G401 (cell line): ENCODE measurements at regions not wholly inside any gene's neighbourhood (a gene's known extent, or its start where the extent isn't known, plus 50 kb on each side); places are given as distances from the start of the nearest gene placed in this dataset.

ENCODE experiments used
- DNase-seq: peaks from one replicate; pipeline ENCODE4 v3.0.0-alpha.2; 2015; ENCODE audit warnings: low spot score
- in situ Hi-C: cut with HindIII; loops from 2 replicates; pipeline ENCODE4 v1.10.0; 2016; ENCODE audit warnings: low sequenced_read_pairs, mixed read lengths

DNA sequence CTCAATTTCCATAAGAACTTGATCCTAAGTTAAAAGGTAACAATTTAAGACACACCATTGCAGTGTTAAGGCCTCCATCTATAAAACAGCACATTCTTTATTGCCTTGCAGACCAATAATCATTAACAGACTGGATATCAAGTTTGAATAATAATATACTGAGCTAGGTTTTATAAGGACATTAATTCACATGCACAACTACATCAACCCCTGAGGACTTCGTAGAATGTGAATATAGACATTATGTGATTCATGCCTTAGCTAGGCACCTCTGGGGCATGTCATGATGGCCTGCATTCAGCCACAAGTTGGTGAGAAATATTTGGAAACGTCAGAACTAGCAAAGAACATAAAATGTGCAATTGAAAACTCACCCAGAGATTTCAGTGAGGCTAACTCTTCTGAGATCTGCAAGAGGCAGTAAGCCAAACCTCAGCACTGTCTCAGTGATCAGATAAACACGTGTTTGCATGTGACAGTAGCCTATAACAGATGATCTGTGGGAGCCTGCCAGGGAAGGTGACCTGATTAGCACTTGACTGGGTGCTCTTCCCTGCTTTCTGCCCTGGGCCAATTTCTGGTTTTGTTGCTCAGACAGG is 492.2 kb downstream of the FLRT2 start:
- in situ Hi-C loops: no loop called here
- no peak for DNase-seq

DNA sequence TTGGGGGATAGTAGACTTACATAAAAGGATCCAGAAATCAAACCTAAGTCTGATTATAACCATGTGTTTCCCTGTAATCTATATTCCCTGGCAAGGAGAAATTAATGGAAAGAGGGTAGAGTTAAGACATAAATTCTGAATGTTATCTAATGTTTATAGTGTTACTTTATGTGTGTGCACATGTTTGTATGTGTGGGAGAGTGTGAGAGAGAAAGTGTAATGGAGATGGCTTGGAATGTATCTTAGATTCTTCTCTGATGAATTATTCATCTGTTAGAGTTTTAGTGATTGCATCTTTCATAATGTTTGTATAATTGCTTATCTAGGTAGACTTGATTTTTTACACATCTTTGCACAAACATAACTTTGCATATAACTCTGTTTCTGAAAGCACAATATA is 490.9 kb downstream of the FLRT2 start:
- DNase-seq: no peak
- in situ Hi-C loops: no loop called here

DNA sequence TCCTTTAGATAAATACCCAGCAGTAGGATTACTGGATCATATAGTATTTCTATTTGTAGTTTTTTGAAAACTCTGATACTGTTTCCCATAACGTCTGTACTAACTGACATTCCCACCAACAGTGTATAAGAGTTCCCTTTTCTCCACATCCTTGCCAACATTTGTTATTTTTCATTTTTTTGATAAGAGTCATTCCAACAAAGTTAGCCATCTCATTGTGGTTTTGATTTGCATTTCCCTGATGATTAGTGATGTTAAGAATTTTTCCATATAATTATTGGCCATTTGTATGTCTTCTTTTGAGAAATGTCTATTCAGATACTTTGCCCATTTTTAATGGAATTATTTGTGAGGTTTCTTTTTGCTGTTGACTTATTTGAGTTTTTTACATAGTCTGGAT is 486.0 kb downstream of the FLRT2 start:
- in situ Hi-C loops: no loop called here
- DNase-seq: no peak

DNA sequence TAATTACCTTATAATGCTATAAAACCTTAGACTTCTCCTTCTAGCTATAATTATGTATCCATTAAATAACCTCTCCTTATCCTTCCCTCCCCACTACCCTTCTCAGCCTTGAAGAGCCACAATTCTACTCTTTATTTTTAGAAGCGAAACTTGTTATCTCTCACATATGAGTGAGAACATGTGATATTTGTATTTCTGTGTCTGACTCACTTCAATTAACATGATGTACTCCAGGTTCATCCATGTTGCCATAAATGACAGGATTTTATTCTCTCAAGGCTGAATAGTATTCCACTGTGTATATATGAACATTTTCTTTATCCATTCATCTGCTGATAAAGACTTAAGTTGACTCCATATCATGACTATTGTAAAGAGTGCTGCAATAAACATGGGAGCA is 485.6 kb downstream of the FLRT2 start:
- in situ Hi-C loops: no loop called here
- DNase-seq: no peak

DNA sequence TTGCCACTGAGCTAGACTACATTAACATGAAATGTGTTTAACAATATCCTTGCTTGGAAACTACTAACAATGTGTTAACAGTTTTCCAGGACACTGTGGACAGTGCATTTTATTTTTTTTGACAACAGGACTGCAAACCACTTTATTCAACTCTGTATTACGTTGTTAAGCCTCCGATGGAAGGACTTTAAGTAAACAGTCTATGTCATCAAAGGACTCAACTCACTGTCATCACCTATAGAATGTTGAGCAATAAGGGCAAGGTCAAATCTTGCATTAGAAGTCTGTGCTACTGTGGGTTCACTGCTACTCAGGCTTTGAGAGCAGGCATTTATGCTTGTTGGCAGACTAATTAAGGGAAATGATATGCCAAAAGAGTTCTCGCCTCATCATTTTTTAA is 483.7 kb downstream of the FLRT2 start:
- in situ Hi-C loops: no loop called here
- no peak for DNase-seq

DNA sequence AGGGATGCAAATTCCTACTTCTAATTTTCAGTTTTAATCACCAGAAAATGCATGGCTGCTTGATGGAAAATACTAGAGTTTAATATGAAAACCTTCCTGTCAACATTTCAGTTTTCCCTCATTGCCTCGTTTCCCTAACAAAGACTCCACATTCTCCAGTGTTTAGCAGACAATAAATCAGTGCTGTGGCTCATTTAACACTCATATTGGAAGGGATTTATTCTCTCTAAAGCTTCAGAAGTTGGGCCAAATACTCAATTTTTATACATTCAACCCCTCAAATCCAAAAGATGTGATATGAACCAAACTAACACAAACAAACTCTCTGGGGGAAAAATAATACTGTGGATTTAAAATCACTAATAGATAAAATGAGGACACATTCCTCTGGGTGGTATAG is 482.5 kb downstream of the FLRT2 start:
- in situ Hi-C loops: no loop called here
- no peak for DNase-seq

DNA sequence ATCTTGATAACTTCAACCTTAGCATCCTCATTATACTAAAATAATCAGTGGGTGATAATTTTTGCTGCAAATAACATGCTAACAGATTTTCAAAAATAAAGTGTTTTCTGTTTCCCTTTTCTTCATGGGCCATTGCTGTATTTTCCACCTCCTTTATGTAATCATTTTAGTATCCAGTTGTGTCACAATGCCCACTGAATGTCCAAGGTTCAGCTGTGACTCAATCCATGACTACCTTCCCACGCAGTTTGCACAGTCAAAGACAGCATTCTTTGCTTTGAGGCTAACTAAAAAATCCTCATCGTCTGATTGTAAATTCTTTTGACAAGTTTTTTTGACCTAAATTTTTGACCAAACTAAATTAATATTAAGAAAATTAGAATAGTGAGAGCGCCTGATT is 474.1 kb downstream of the FLRT2 start:
- in situ Hi-C loops: no loop called here
- DNase-seq: no peak

DNA sequence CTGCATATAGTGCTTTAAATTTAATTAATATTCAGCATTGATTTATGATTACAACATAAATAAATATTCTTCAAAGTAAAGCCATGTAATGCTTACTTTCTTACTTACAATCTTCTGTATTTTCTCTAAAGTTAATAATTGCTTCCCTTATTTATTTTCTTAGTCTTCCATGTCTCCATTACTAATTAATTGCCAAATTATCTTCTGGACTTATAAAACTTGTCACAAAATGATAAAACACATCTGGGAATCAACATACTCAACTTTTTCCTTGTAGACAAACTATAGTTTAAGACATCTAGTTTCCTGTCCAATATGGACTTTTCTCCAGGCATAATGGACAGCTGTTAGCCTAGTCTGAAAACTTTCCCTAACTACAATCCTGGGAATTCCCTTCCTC is 466.6 kb downstream of the FLRT2 start:
- DNase-seq: no peak
- in situ Hi-C loops: no loop called here

DNA sequence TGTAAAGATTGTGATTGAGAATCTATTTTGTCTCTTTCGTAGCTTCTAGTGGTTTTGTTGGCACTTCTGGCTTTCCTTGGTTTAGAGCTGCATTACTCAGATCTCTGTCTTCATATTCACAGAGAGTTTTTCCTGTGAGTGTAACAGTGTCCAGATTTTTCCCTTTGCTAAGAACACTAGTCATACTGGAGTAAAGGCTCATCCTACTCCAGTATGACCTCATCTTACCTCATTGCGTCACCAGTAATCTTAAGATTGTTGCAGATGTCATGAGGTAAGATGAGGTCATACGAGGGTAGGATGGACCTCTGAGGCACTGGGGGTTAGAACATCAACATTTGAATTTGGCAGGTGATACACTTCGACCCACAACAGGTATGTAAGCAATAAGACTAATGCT is 461.2 kb downstream of the FLRT2 start:
- no peak for DNase-seq
- in situ Hi-C loops: no loop called here

DNA sequence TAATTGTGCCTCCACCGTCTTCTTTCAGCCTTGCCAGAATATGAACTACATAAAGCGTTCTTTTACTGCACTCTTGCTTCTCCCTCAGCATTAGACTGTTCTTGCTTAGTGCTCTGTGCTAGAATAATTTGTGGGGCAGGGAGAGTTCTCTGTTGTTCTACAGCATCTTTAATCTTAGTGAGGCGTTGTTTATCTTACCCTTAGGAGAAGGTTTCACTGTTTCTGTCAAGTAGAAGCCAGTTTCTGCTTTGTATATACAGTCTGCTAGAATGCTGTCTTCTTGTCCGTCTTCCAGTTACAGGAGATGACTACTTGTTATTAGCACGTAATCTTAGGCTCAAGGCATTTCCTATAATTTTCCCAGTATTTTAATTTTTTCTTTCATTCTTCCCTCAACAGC is 458.0 kb downstream of the FLRT2 start:
- DNase-seq: no peak
- in situ Hi-C loops: no loop called here

DNA sequence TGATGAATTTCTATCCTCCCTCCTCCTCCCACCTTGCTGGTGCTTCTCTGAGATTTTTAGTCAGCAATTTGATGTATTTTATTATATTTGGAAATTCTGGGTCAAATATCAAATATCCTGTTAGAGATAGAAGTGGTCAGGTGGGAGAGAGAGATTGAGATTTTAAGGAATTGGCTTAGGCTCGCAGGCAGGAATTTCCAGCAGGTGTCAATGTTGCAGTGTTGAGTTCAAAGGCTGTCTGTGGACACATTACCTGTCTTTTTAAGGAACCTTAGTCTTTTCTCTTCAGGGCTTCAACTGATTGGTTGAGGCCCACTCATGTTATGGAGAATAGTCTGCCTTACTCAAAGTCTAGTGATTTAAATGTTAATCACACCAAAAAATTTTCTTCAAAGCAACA is 457.3 kb downstream of the FLRT2 start:
- no peak for DNase-seq
- in situ Hi-C loops: no loop called here

DNA sequence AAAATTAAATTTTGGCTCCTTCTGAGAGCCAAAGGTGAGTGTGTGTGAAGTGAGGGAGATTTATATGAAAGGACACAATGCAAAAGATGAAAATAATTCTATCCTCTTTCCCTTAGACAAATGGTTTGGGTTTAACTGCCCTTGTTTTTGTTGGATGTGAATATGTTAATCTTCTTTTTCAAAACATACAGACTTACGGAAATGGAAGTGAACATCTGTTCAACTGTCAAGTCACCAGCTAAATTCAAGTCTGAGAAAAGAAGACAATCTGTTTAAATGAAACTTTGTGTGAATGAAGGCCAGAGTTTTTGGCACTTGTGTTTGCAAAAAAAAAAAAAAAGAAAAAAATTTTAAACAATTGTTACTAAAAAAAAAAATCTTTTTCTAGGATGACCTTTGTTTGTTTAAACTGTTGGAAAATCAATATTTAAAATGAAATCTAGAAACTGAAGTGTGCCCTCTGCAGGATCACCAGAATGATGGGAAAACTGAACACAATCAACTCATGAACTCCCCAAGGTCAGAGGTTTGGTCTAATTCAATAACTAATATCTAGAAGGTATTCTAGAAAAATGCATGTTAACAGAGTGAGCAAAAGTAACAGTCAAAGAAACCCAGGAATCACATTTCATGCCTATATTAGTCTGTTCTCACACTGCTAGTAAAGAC is 448.8 kb downstream of the FLRT2 start:
- DNase-seq: no peak
- in situ Hi-C loops: no loop called here

DNA sequence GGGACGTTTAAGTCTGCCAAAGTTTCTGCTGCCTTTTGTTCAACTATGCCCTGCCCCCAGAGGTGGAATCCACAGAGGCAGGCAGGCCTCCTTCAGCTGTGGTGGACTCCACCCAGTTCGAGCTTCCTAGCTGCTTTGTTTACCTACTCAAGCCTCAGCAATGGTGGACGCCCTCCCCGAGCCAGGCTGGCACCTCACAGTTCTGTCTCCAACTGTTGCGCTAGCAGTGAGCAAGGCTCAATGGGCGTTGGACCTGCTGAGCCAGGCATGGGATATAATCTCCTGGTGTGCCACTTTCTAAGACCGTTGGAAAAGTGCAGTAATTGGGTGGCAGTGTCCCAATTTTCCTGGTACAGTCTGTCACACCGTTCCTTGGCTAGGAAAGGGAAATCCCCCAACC is 444.7 kb downstream of the FLRT2 start:
- no peak for DNase-seq
- in situ Hi-C loops: no loop called here

DNA sequence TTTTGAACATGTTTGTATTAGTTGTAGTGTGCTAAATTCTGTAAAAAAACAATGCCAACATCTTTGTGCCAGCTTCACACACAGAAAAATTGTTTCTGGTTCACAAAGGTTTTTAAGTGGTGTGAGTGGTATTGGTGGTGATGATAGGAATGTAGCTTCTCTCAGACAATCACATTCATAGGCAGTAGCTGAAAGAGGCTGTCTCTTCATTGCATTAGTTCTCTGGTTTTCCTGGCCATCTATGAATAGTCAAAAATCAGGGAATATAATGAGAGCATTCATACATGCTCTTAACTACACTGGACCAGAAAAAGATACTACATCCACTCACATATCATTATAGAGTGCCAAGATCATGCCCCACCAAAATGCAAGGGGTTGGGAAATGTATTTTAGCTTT is 433.5 kb downstream of the FLRT2 start:
- DNase-seq: no peak
- in situ Hi-C loops: no loop called here

DNA sequence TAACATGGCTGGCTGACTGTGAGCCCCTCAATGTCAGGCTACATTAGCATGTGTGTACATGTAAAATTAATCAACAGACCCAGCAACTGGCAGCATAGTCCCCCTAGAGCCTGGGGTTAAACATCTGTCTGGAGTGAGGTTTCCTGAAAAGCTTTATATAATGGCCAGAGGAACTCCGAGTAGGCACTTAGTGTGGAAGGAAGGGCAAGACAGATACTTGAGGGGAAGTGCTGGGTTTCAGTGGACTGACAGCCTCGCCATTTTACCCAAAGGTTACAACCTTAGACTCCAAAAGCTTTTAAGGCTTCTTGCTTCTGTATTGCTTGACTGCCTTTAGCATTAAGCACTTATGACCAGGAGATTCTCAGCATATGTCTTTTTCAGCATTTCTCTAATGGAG is 430.8 kb downstream of the FLRT2 start:
- DNase-seq: no peak
- in situ Hi-C loops: no loop called here

DNA sequence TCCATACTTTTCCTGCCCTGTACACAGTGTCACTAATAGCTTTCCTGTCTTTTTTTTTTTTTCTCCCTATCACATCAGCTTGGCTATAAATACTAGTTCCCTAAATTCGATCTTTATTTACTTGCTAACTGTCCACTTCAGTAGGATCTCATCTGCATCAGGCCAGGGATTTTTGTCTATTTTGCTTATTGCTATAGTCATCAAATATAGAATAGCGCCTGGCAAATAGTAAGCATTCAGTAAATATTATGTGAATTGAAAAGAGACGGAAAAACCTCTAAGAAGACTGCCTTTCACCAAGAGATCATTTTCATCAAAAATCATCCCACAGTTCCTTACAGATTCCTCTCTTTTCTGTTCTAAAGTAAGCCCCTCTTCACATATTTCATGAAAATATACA is 429.1 kb downstream of the FLRT2 start:
- no peak for DNase-seq
- in situ Hi-C loops: no loop called here

DNA sequence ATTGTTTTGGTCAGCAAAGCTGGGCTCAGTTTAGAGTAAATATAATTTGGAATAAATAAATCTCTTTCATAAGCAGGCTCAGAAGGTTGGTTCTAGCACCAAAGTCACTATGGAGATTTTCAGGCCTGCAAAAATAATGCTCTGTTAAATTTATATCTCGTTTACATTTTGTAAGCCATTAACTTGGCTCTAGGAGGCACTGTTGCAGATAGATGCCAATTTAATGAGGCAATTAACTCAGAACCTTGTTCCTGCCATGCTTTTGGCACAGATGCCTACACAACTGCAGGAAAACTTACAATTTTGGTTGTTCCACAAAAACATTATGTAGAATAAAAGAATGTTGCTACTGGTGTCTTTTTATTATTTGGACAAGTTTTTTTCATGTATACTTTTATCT is 428.1 kb downstream of the FLRT2 start:
- in situ Hi-C loops: no loop called here
- DNase-seq: no peak

DNA sequence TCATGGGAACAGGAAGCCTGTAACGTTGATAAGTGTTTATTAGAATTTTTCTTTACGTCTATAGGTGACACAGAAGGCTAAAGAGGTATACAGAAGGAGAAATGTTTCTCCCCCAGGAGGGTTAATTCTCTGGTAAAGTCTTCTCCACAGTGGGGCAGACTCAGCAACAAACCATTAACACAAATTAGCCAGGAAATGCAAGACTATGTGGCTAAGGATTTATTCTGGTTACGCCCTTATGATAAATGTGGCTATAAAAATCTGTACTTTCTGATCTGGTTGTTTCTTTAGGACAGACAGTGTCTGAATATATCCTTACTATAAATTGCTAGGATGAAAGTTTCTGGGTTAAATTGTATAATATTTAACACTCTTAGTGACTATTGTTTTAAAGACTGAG is 423.3 kb downstream of the FLRT2 start:
- in situ Hi-C loops: no loop called here
- DNase-seq: no peak

DNA sequence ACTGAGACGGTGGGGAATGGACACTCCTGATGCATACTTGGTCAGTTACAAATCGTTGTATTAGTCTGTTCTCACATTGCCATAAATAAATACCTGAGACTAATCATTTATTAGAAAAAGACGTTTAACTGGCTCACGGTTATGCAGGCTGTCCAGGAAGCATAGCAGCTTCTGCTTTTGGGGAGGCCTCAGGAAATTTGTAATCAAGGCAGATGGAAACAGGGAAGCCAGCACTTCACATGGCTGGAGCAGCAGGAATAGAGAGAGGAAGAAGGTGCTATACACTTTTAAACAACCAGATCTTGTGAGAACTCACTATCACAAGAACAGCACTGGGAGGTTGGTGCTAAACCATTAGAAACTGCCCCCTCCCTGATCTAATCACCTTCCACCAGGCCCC is 418.2 kb downstream of the FLRT2 start:
- in situ Hi-C loops: no loop called here
- no peak for DNase-seq

DNA sequence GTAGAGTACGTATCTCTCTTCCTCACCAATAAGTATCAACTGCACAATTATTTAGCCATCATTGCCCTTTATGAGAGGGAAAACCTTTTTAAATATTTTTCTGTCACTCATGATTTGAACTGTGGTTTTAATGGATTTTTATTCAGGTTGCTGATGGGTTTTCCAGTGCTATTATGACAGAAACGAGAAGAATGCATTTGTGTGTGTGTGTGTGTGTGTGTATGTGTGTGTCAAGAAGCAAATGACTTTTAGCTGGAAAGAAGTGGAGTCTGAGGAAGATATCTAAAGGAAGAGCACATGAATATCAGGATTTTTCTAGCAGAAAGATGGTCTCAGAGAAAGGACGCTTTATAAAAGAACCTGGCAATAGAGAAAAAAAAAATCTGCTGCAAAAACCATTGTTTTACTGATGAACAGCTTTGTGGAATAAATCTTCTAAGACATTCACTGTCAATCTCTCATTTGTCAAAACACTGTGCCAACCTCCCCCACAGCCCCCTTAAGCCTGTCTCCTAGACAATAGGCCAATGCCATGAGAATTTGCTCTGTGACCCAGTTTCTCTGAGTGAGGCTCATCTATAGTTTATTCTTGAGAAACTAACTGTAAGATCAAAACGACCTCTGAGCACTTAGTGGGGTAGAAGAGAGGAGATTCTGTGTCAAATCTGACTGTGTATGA is 417.7 kb downstream of the FLRT2 start:
- no peak for DNase-seq
- in situ Hi-C loops: no loop called here

DNA sequence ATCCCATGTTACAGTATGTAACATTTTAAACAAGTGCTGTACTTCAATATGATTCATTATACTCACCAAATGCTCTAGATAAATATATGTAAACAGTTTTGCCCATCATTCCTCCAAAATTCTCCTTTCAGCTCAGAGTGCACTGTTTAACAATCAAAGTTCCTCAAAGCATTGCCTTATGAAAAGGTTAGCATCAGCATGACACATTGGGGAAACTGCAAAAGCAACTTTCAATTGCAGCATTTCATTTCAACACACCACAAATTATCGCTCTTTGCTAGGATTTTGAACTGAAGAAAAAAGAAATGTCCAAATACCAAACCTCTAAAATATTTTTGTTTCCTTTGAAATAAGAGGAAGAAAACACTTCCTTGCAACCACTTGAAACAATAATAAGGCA is 413.2 kb downstream of the FLRT2 start:
- in situ Hi-C loops: no loop called here

More for the DNA sequence above, 413.2 kb downstream of the FLRT2 start:
- DNase-seq: no peak
